LNCAP (cell line): ENCODE measurements at regions not wholly inside any gene's neighbourhood (a gene's known extent, or its start where the extent isn't known, plus 50 kb on each side); places are given as distances from the start of the nearest gene placed in this dataset.

ENCODE experiments used
- CTCF ChIP-seq: fragments of 450-650 bp; IDR thresholded peaks from 2 replicates; pipeline ENCODE4 v1.5.1; 2017; ENCODE audit warnings: mild to moderate bottlenecking

GRCh38 chr15:46723308-46723707 lies 994.0 kb upstream of the SEMA6D start:
- no peak for TF ChIP-seq CTCF

GRCh38 chr15:46732060-46732459 lies 985.2 kb upstream of the SEMA6D start:
- TF ChIP-seq CTCF = no peak

- TF ChIP-seq CTCF = no peak
Observed at GRCh38 chr15:46735115-46735514, 982.2 kb upstream of the SEMA6D start.

- TF ChIP-seq CTCF = no peak
Observed at GRCh38 chr15:46751303-46751702, 966.0 kb upstream of the SEMA6D start.

- TF ChIP-seq CTCF = no peak
Observed at GRCh38 chr15:46753946-46754345, 963.4 kb upstream of the SEMA6D start.

GRCh38 chr15:46763091-46763490 lies 954.2 kb upstream of the SEMA6D start:
- TF ChIP-seq CTCF = no peak

GRCh38 chr15:46764851-46765250 lies 952.5 kb upstream of the SEMA6D start:
- TF ChIP-seq CTCF = no peak

GRCh38 chr15:46766021-46766420 lies 951.3 kb upstream of the SEMA6D start:
- no peak for TF ChIP-seq CTCF
